Thoracic aorta (tissue), 2 donors: ENCODE measurements at regions not wholly inside any gene's neighbourhood (a gene's known extent, or its start where the extent isn't known, plus 50 kb on each side); places are given as distances from the start of the nearest gene placed in this dataset.

Experiments used
- ATAC-seq: fragments of 150-250 bp; one replicate; pipeline ENCODE4 v1.8.0; 2017; ENCODE audit warnings: low read depth; ENCODE audit not compliant: insufficient number of reproducible peaks, low FRiP score
- DNase-seq: peaks from one replicate; pipeline ENCODE4 v3.0.0-alpha.2; 2020; ENCODE audit warnings: low spot score
- H3K27ac ChIP-seq, 2 donors: fragments of 200-600 bp; sonication (generic); 1 replicate in 1 of 2; 2 replicates in 1 of 2; pipeline ENCODE4 v1.5.1; 2016; ENCODE audit warnings: mild to moderate bottlenecking in 2 of 2, moderate library complexity in 2 of 2
- H3K27me3 ChIP-seq: fragments of 200-600 bp; sonication (generic); replicated peaks from 2 replicates; pipeline ENCODE4 v1.6.0; 2016; ENCODE audit warnings: mild to moderate bottlenecking; ENCODE audit not compliant: insufficient read depth
- H3K36me3 ChIP-seq: fragments of 200-600 bp; sonication (generic); one replicate; pipeline ENCODE4 v1.5.1; 2016
- H3K4me1 ChIP-seq, 2 donors: fragments of 200-600 bp; sonication (generic); 1 replicate in 1 of 2; 2 replicates in 1 of 2; pipeline versions ENCODE4 v1.5.1 to v1.6.0; 2016; ENCODE audit warnings: low read depth in 2 of 2, mild to moderate bottlenecking in 1 of 2; ENCODE audit not compliant: control insufficient read depth in 1 of 2
- H3K4me3 ChIP-seq: fragments of 200-600 bp; sonication (generic); 2 replicates; pipeline ENCODE4 v1.5.1; 2016; ENCODE audit warnings: mild to moderate bottlenecking
- H3K9me3 ChIP-seq: fragments of 200-600 bp; sonication (generic); 2 replicates; pipeline ENCODE4 v1.5.1; 2016
- CTCF ChIP-seq: fragments of 200-600 bp; sonication (generic); IDR thresholded peaks from one replicate; pipeline ENCODE4 v1.5.1; 2019; ENCODE audit warnings: antibody characterized with exemption

- no peaks in the 10 kb centered on the region for H3K4me1 ChIP-seq
- no peaks in the 10 kb centered on the region for H3K27me3 ChIP-seq
- no peaks in the 10 kb centered on the region for H3K9me3 ChIP-seq
- no peaks in the 10 kb centered on the region for H3K36me3 ChIP-seq
- no peak for TF ChIP-seq CTCF
- DNase-seq (no peak), ATAC-seq (no peak)
- no peak overlapping the region for H3K4me3 ChIP-seq
- no peak overlapping the region for H3K27ac ChIP-seq
These were observed 1239.4 kb downstream of the CNTNAP5 start for GRCh38 chr2:125264453-125264852.

- H3K36me3 ChIP-seq = no peaks in the 10 kb centered on the region
- no peaks in the 10 kb centered on the region for H3K4me1 ChIP-seq
- TF ChIP-seq CTCF = no peak
- ATAC-seq = no peak
- no peaks in the 10 kb centered on the region for H3K27me3 ChIP-seq
- no peak overlapping the region for H3K27ac ChIP-seq
- no peak overlapping the region for H3K4me3 ChIP-seq
- H3K9me3 ChIP-seq = no peaks in the 10 kb centered on the region
- no peak for DNase-seq
These were observed 1242.6 kb downstream of the CNTNAP5 start for GRCh38 chr2:125267683-125268082.

- no peak for TF ChIP-seq CTCF
- Histone ChIP-seq H3K4me3 (no peak overlapping the region), H3K27ac (no peak overlapping the region), H3K27me3 (no peaks in the 10 kb centered on the region), H3K9me3 (no peaks in the 10 kb centered on the region), H3K4me1 (no peaks in the 10 kb centered on the region), H3K36me3 (no peaks in the 10 kb centered on the region)
- no peak for DNase-seq
- ATAC-seq = no peak
These were observed 1247.6 kb downstream of the CNTNAP5 start for GRCh38 chr2:125272651-125273050.

- no peak overlapping the region for H3K27ac ChIP-seq
- no peak for DNase-seq
- H3K9me3 ChIP-seq = no peaks in the 10 kb centered on the region
- TF ChIP-seq CTCF = no peak
- H3K36me3 ChIP-seq = no peaks in the 10 kb centered on the region
- H3K4me1 ChIP-seq = no peaks in the 10 kb centered on the region
- no peaks in the 10 kb centered on the region for H3K27me3 ChIP-seq
- H3K4me3 ChIP-seq = no peak overlapping the region
- ATAC-seq = no peak
These were observed 1249.6 kb downstream of the CNTNAP5 start for GRCh38 chr2:125274718-125275117.

GRCh38 chr2:125280265-125280664 is 1255.2 kb downstream of the CNTNAP5 start:
- Histone ChIP-seq H3K36me3 (no peaks in the 10 kb centered on the region), H3K27ac (no peak overlapping the region), H3K4me3 (no peak overlapping the region), H3K4me1 (no peaks in the 10 kb centered on the region), H3K27me3 (no peaks in the 10 kb centered on the region), H3K9me3 (no peaks in the 10 kb centered on the region)
- ATAC-seq = no peak
- no peak for TF ChIP-seq CTCF
- DNase-seq = no peak
